GM06990 (cell line): ENCODE measurements at regions not wholly inside any gene's neighbourhood (a gene's known extent, or its start where the extent isn't known, plus 50 kb on each side); places are given as distances from the start of the nearest gene placed in this dataset.
"Not testable (repeated sequence)": the region's sequence is repeated elsewhere in the genome, so short reads cannot be mapped to it uniquely, and the experiment has no call there.

ENCODE experiments used
- DNase-seq: peaks from one replicate; pipeline ENCODE4 v3.0.0-alpha.2; 2011; ENCODE audit not compliant: insufficient read length; ENCODE audit errors: extremely low read depth
- H3K27me3 ChIP-seq: replicated peaks from 2 replicates; pipeline ENCODE4 v1.6.0; 2011; ENCODE audit warnings: low read length; ENCODE audit not compliant: control insufficient read depth, insufficient read depth
- H3K36me3 ChIP-seq: 2 replicates; pipeline ENCODE4 v1.5.1; 2011; ENCODE audit warnings: low read length; ENCODE audit not compliant: control insufficient read depth, insufficient read depth
- H3K4me3 ChIP-seq: replicated peaks from 2 replicates; pipeline ENCODE4 v1.5.1; 2011; ENCODE audit warnings: low read depth, mild to moderate bottlenecking, control low read depth, low read length
- CTCF ChIP-seq: IDR thresholded peaks from 2 replicates; pipeline ENCODE4 v1.5.1; 2011; ENCODE audit warnings: low read length, control low read depth, mild to moderate bottlenecking, inconsistent platforms; ENCODE audit not compliant: insufficient read depth, poor library complexity, severe bottlenecking

GRCh38 chr16:88202207-88202745 is 180.5 kb upstream of the ZNF469 start:
- Histone ChIP-seq H3K27me3 (no peaks in the 10 kb centered on the region), H3K4me3 (no peak overlapping the region), H3K36me3 (no peaks in the 10 kb centered on the region)
- no peak for DNase-seq
- TF ChIP-seq CTCF: no peak

DNA sequence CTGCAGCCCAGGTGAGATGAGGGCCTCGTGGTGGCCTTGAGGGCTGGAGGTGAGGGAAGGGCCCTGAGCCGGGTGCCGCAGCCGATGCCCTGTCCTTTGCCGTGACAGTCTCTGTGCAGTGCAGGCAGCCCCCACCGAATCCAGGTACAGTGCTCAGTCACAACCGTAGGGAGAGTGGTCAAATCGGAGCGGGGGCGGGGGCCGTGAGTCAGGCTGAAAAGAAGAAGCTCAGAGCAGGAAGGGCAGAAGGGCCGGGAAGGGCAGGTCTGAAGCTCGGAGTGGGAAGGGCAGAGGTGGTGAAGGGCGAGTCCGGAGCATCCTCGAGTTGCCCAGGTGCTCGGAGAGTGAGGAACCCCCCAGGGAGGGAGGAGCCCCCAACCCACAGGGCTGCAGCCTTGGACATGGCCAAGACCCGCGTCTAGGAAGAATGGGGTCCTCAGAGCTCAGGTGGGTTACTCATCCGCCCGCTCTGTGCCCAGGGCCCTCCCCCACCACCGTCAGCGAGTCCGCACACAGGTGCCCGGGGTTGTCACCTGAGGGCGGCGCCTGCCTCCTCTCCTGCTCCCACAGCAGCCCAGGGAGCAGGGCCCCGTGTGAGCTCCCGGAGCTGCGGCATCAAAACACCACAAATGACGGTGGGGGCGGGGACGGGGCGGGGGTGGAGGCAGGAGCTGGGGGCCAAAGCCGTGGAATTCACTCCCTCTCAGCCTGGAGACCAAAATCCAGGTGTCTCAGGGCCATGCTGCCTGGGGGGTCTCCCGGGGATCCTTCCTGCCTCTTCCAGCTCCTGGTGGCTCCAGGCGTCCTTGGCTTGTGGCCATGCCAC is 179.7 kb upstream of the ZNF469 start:
- not testable (repeated sequence) for DNase-seq, H3K27me3 ChIP-seq, H3K36me3 ChIP-seq, H3K4me3 ChIP-seq

GRCh38 chr16:88204131-88205110 is 178.3 kb upstream of the ZNF469 start:
- H3K27me3 ChIP-seq, DNase-seq, H3K4me3 ChIP-seq, H3K36me3 ChIP-seq: not testable (repeated sequence)

GRCh38 chr16:88205482-88205881 is 177.3 kb upstream of the ZNF469 start:
- DNase-seq, H3K27me3 ChIP-seq, H3K36me3 ChIP-seq, H3K4me3 ChIP-seq: not testable (repeated sequence)

GRCh38 chr16:88206006-88206405 is 176.8 kb upstream of the ZNF469 start:
- not testable (repeated sequence) for DNase-seq, H3K36me3 ChIP-seq, H3K4me3 ChIP-seq, H3K27me3 ChIP-seq

DNA sequence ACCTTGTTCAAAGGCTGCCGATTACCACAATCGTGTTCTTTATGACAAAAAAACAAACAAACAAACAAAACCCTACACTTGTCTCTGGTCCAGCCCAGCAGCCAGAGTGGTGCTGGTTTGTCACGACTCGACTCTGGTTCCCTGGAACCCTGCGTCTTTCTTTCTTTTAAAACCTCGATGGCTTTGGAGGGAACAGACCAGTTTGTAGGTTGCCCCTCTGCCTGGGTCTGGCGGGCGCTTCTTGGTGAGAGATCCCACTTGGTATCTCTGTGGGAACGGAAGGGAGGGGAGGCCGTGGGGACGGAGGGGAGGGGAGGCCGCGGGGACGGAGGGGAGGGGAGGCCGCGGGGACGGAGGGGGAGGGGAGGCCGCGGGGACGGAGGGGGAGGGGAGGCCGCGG is 176.2 kb upstream of the ZNF469 start:
- H3K36me3 ChIP-seq, H3K27me3 ChIP-seq, H3K4me3 ChIP-seq, DNase-seq: not testable (repeated sequence)

GRCh38 chr16:88208112-88208511 is 174.6 kb upstream of the ZNF469 start:
- Histone ChIP-seq H3K36me3 (no peaks in the 10 kb centered on the region), H3K4me3 (no peak overlapping the region), H3K27me3 (no peaks in the 10 kb centered on the region)
- no peak for DNase-seq
- no peak for TF ChIP-seq CTCF

DNA sequence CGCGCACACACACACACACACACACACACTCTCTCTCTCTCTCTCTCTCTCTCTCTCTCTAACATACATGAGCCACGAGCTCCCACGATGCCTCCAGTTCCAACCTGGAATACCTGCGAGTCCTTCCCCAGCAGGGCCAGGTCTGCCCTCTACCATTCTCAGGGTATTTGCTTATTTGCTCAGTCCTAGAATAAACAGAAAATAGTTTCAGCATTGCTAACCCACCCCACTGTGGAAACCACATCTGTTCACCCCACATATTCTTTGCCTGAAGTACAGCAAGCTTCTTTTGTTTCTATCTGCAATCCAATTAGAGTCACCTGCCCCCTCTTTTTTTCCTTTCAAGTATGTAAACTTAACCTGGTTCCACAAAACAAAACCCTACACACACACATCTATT is 174.0 kb upstream of the ZNF469 start:
- H3K27me3 ChIP-seq, H3K36me3 ChIP-seq, DNase-seq, H3K4me3 ChIP-seq: not testable (repeated sequence)

GRCh38 chr16:88209579-88209978 is 173.2 kb upstream of the ZNF469 start:
- H3K4me3 ChIP-seq, H3K27me3 ChIP-seq, DNase-seq, H3K36me3 ChIP-seq: not testable (repeated sequence)

DNA sequence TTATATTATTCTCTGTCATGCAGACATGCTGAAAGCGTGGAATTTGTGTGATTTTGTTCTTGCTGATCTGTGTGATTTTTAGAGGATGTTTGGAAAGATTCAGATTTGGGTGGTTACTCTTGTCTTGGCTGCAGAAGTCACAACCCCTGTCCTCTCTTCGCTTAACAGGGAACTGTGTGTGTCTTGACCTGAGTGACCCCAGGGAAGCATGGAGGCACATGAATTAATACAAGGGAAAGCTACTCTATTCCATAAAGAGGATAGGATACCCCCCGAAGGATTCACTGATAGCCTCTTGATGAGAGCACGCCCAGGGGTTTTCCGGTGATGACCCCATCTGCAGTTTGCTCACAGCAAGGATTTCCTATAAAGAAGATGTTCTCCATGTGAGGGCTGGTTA is 168.8 kb upstream of the ZNF469 start:
- DNase-seq, H3K36me3 ChIP-seq: not testable (repeated sequence)

GRCh38 chr16:88221001-88221761 is 161.6 kb upstream of the ZNF469 start:
- not testable (repeated sequence) for DNase-seq, H3K36me3 ChIP-seq, H3K27me3 ChIP-seq, H3K4me3 ChIP-seq

More for the DNA sequence above, 168.8 kb upstream of the ZNF469 start:
- not testable (repeated sequence) for H3K27me3 ChIP-seq, H3K4me3 ChIP-seq
